ENCODE measurements at regions not wholly inside any gene's neighbourhood (a gene's known extent, or its start where the extent isn't known, plus 50 kb on each side); places are given as distances from the start of the nearest gene placed in this dataset.

- H3K27ac ChIP-seq = no peak overlapping the region
- no peaks in the 10 kb centered on the region for H3K36me3 ChIP-seq
- DNase-seq = no peak
- no peaks in the 10 kb centered on the region for H3K27me3 ChIP-seq
- no peaks in the 10 kb centered on the region for H3K9me3 ChIP-seq (replicated peaks)
- H3K4me3 ChIP-seq = no peak overlapping the region
- H3K4me1 ChIP-seq = no peaks in the 10 kb centered on the region
Observed at GRCh38 chr16:17691106-17691898, 220.5 kb upstream of the XYLT1 start.

- Histone ChIP-seq H3K27me3 (no peaks in the 10 kb centered on the region), H3K4me1 (no peaks in the 10 kb centered on the region), H3K36me3 (no peaks in the 10 kb centered on the region), H3K27ac (no peak overlapping the region), H3K4me3 (no peak overlapping the region), H3K9me3 (replicated peaks) (no peaks in the 10 kb centered on the region)
- no peak for DNase-seq
Observed at GRCh38 chr16:17685447-17685846, 214.7 kb upstream of the XYLT1 start.

GRCh38 chr16:17683281-17683680, 212.5 kb upstream of the XYLT1 start:
- Histone ChIP-seq H3K27ac (no peak overlapping the region), H3K36me3 (no peaks in the 10 kb centered on the region), H3K9me3 (replicated peaks) (no peaks in the 10 kb centered on the region), H3K27me3 (no peaks in the 10 kb centered on the region), H3K4me3 (no peak overlapping the region), H3K4me1 (no peaks in the 10 kb centered on the region)
- no peak for DNase-seq

- H3K4me1 ChIP-seq = no peaks in the 10 kb centered on the region
- no peaks in the 10 kb centered on the region for H3K9me3 ChIP-seq (replicated peaks)
- no peak overlapping the region for H3K4me3 ChIP-seq
- H3K36me3 ChIP-seq = no peaks in the 10 kb centered on the region
- no peak for DNase-seq
- H3K27ac ChIP-seq = no peak overlapping the region
- no peaks in the 10 kb centered on the region for H3K27me3 ChIP-seq
Observed at GRCh38 chr16:17676171-17676570, 205.4 kb upstream of the XYLT1 start.

- DNase-seq = no peak
- no peaks in the 10 kb centered on the region for H3K36me3 ChIP-seq
- H3K4me3 ChIP-seq = no peak overlapping the region
- no peaks in the 10 kb centered on the region for H3K4me1 ChIP-seq
- H3K27ac ChIP-seq = no peak overlapping the region
- no peaks in the 10 kb centered on the region; the same call in 1 of the 2 replicates for H3K27me3 ChIP-seq
- no peaks in the 10 kb centered on the region for H3K9me3 ChIP-seq (replicated peaks)
Observed at GRCh38 chr16:17668386-17668785, 197.6 kb upstream of the XYLT1 start.

GRCh38 chr16:17666293-17666692, 195.5 kb upstream of the XYLT1 start:
- Histone ChIP-seq H3K27me3 (no peaks in the 10 kb centered on the region; the same call in 1 of the 2 replicates), H3K36me3 (no peaks in the 10 kb centered on the region)

GRCh38 chr16:17658881-17659280, 188.1 kb upstream of the XYLT1 start:
- H3K27me3 ChIP-seq = no peaks in the 10 kb centered on the region

More at GRCh38 chr16:17666293-17666692, 195.5 kb upstream of the XYLT1 start:
- Histone ChIP-seq H3K4me1 (no peaks in the 10 kb centered on the region), H3K27ac (no peak overlapping the region), H3K9me3 (replicated peaks) (no peaks in the 10 kb centered on the region), H3K4me3 (no peak overlapping the region)
- no peak for DNase-seq

GRCh38 chr16:17657045-17657444, 186.3 kb upstream of the XYLT1 start:
- H3K36me3 ChIP-seq = no peaks in the 10 kb centered on the region
- no peaks in the 10 kb centered on the region for H3K4me1 ChIP-seq
- DNase-seq = no peak
- H3K27ac ChIP-seq = no peak overlapping the region
- no peaks in the 10 kb centered on the region for H3K9me3 ChIP-seq (replicated peaks)
- H3K4me3 ChIP-seq = no peak overlapping the region
- no peaks in the 10 kb centered on the region; the same call in 1 of the 2 replicates for H3K27me3 ChIP-seq

More at GRCh38 chr16:17658881-17659280, 188.1 kb upstream of the XYLT1 start:
- H3K4me3 ChIP-seq = no peak overlapping the region
- no peak overlapping the region for H3K27ac ChIP-seq
- no peak for DNase-seq
- H3K36me3 ChIP-seq = no peaks in the 10 kb centered on the region
- no peaks in the 10 kb centered on the region for H3K9me3 ChIP-seq (replicated peaks)
- H3K4me1 ChIP-seq = no peaks in the 10 kb centered on the region

- H3K9me3 ChIP-seq (replicated peaks) = no peaks in the 10 kb centered on the region
- H3K27ac ChIP-seq = no peak overlapping the region
- no peaks in the 10 kb centered on the region for H3K4me1 ChIP-seq
- H3K27me3 ChIP-seq = no peaks in the 10 kb centered on the region; the same call in 1 of the 2 replicates
- no peak for DNase-seq
- H3K4me3 ChIP-seq = no peak overlapping the region
- no peaks in the 10 kb centered on the region for H3K36me3 ChIP-seq
Observed at GRCh38 chr16:17654571-17654970, 183.8 kb upstream of the XYLT1 start.

GRCh38 chr16:17654142-17654541, 183.4 kb upstream of the XYLT1 start:
- Histone ChIP-seq H3K27ac (no peak overlapping the region), H3K9me3 (replicated peaks) (no peaks in the 10 kb centered on the region), H3K36me3 (no peaks in the 10 kb centered on the region), H3K4me1 (no peaks in the 10 kb centered on the region), H3K27me3 (no peaks in the 10 kb centered on the region; the same call in 1 of the 2 replicates), H3K4me3 (no peak overlapping the region)
- no peak for DNase-seq

GRCh38 chr16:17647879-17648872, 177.4 kb upstream of the XYLT1 start:
- Histone ChIP-seq H3K36me3 (no peaks in the 10 kb centered on the region), H3K9me3 (replicated peaks) (no peaks in the 10 kb centered on the region), H3K4me3 (no peak overlapping the region), H3K27ac (no peak overlapping the region), H3K4me1 (no peaks in the 10 kb centered on the region), H3K27me3 (no peaks in the 10 kb centered on the region; the same call in 1 of the 2 replicates)
- DNase-seq = no peak

- no peak for DNase-seq
- Histone ChIP-seq H3K9me3 (replicated peaks) (no peaks in the 10 kb centered on the region), H3K4me3 (no peak overlapping the region), H3K36me3 (no peaks in the 10 kb centered on the region), H3K27ac (no peak overlapping the region), H3K27me3 (no peaks in the 10 kb centered on the region), H3K4me1 (no peaks in the 10 kb centered on the region)
Observed at GRCh38 chr16:17643935-17644334, 173.2 kb upstream of the XYLT1 start.

- Histone ChIP-seq H3K9me3 (replicated peaks) (no peaks in the 10 kb centered on the region), H3K27me3 (no peaks in the 10 kb centered on the region), H3K4me3 (no peak overlapping the region), H3K27ac (no peak overlapping the region), H3K4me1 (no peaks in the 10 kb centered on the region), H3K36me3 (no peaks in the 10 kb centered on the region)
- DNase-seq = no peak
Observed at GRCh38 chr16:17641990-17642389, 171.2 kb upstream of the XYLT1 start.

GRCh38 chr16:17638134-17638533, 167.4 kb upstream of the XYLT1 start:
- no peaks in the 10 kb centered on the region for H3K27me3 ChIP-seq
- DNase-seq = no peak
- no peaks in the 10 kb centered on the region for H3K4me1 ChIP-seq
- no peak overlapping the region for H3K27ac ChIP-seq
- no peaks in the 10 kb centered on the region for H3K9me3 ChIP-seq (replicated peaks)
- no peaks in the 10 kb centered on the region for H3K36me3 ChIP-seq
- no peak overlapping the region for H3K4me3 ChIP-seq

- H3K4me3 ChIP-seq = no peak overlapping the region
- no peaks in the 10 kb centered on the region for H3K27me3 ChIP-seq
- H3K9me3 ChIP-seq (replicated peaks) = no peaks in the 10 kb centered on the region
- DNase-seq = no peak
- H3K36me3 ChIP-seq = no peaks in the 10 kb centered on the region
- no peak overlapping the region for H3K27ac ChIP-seq
- H3K4me1 ChIP-seq = no peaks in the 10 kb centered on the region
Observed at GRCh38 chr16:17635183-17635582, 164.4 kb upstream of the XYLT1 start.
